ENCODE measurements at regions not wholly inside any gene's neighbourhood (a gene's known extent, or its start where the extent isn't known, plus 50 kb on each side); places are given as distances from the start of the nearest gene placed in this dataset.

GRCh38 chr7:130994378-130995115 is 260.5 kb upstream of the KLF14 start:
- TF ChIP-seq, protein P1, sequence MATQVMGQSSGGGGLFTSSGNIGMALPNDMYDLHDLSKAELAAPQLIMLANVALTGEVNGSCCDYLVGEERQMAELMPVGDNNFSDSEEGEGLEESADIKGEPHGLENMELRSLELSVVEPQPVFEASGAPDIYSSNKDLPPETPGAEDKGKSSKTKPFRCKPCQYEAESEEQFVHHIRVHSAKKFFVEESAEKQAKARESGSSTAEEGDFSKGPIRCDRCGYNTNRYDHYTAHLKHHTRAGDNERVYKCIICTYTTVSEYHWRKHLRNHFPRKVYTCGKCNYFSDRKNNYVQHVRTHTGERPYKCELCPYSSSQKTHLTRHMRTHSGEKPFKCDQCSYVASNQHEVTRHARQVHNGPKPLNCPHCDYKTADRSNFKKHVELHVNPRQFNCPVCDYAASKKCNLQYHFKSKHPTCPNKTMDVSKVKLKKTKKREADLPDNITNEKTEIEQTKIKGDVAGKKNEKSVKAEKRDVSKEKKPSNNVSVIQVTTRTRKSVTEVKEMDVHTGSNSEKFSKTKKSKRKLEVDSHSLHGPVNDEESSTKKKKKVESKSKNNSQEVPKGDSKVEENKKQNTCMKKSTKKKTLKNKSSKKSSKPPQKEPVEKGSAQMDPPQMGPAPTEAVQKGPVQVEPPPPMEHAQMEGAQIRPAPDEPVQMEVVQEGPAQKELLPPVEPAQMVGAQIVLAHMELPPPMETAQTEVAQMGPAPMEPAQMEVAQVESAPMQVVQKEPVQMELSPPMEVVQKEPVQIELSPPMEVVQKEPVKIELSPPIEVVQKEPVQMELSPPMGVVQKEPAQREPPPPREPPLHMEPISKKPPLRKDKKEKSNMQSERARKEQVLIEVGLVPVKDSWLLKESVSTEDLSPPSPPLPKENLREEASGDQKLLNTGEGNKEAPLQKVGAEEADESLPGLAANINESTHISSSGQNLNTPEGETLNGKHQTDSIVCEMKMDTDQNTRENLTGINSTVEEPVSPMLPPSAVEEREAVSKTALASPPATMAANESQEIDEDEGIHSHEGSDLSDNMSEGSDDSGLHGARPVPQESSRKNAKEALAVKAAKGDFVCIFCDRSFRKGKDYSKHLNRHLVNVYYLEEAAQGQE (IDR thresholded peaks at IDR 0.05; ENCODE audit: low read depth) = no peak
- peak; percentile 82 for TF ChIP-seq EGR1 (IDR thresholded peaks at IDR 0.05)
- no peak for TF ChIP-seq CEBPB (IDR thresholded peaks at IDR 0.05)

DNA sequence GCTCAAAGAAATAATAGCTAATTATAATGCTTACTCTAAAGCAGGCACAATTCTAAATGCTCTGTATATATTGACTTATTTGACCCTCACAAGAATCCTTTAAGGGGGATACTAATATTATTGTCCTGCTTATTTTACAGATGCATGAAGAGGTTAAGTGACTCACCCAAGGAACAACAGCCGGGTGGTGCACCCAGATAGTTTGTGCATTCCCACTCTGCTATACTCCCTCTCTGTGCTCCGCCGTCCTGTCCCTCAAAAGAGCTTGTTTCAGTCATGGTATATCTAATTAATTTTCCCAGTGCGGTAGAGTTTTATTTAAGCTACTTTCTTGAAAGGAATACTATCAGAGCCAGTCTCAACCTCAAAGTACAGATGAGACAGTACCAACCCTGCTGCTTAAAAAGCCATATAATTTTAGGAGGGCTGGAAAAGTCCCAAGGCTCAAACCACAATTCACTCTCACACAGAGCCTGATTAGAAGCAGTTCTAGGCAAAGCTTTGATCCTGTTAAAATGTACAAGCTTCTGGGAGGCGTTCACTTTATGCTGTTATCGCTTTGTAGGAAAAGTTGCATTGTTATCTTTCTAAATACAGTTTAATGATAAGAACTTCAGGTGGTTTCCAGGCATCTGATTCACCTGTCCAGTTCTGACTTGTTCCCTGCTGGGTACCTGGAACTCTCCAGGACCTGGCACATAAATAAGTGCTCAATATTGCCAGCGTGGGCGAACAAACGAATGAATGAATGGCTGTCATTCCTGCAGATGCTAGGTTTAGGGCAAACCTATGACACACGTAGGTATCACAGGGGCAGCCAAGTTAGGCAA is 261.5 kb upstream of the KLF14 start:
- no peak for TF ChIP-seq ZBTB7A (IDR thresholded peaks at IDR 0.05; ENCODE audit: low read depth)
- no peak for TF ChIP-seq NFIC (IDR thresholded peaks at IDR 0.05)
- TF ChIP-seq EGR1 (IDR thresholded peaks at IDR 0.05) = peak; percentile 58; the same call in 1 of the 2 replicates
- TF ChIP-seq, protein P2, sequence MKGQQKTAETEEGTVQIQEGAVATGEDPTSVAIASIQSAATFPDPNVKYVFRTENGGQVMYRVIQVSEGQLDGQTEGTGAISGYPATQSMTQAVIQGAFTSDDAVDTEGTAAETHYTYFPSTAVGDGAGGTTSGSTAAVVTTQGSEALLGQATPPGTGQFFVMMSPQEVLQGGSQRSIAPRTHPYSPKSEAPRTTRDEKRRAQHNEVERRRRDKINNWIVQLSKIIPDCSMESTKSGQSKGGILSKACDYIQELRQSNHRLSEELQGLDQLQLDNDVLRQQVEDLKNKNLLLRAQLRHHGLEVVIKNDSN (IDR thresholded peaks at IDR 0.05) = no peak

DNA sequence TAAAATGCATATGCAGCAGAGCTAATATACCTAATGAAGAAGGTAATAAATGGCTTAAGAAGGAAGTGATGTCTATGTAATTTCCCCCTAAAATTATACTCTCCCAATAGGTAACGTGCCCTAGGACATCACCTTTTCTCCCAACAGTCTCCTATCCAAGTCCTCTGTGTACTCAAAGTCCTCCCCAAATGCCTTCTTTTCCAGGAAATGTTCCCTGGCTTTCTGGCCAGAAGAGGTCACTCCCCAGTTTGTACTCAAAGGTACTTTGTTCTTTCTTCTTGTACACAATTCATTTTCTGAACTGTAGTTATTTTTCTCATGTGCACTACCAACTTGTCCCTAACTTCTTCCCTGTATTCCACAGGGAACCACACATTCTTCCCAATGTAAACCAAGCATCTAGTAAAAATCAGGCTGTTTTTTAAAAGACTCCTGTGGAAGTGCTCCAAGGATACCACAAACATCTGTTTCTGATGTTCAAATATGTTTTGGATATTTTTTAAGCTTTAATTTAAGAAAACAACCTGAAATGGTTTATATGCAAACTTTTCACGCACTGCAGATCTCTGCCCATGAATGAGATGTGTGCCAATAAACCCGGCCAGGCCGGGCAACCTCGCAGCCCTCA is 262.3 kb upstream of the KLF14 start:
- no peak for TF ChIP-seq CEBPB (IDR thresholded peaks at IDR 0.05)
- TF ChIP-seq RAD21 (IDR thresholded peaks at IDR 0.05; ENCODE audit: low read depth) = no peak
- TF ChIP-seq, protein P2 (IDR thresholded peaks at IDR 0.05) = no peak
- no peak for TF ChIP-seq TEAD4 (IDR thresholded peaks at IDR 0.05)
- TF ChIP-seq, protein P1 (IDR thresholded peaks at IDR 0.05; ENCODE audit: low read depth) = no peak
- no peak for TF ChIP-seq TCF12 (IDR thresholded peaks at IDR 0.05; ENCODE audit: low read depth)

DNA sequence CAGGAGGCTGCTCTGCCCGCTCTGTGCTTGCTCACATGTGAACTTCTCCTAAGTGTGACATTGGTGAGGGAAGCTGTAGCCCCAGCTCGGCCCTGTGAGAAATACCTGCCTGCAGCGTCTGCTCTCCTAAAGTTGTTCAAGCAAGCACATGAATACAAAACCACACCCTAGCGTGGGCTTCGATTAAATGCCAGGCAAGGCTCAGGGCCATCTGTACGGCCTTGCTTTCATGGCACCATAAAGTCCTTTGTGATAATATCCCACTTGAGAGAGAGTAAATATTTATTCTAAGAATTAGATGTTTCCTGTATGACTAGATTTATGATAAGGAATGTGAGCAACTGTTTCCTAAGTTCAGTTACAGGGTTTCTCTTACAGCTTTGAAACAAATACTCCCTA is 262.8 kb upstream of the KLF14 start:
- TF ChIP-seq TAF1 (IDR thresholded peaks at IDR 0.05; ENCODE audit: low read depth) = no peak
- TF ChIP-seq, protein P3, sequence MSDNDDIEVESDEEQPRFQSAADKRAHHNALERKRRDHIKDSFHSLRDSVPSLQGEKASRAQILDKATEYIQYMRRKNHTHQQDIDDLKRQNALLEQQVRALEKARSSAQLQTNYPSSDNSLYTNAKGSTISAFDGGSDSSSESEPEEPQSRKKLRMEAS (IDR thresholded peaks at IDR 0.05) = no peak
- TF ChIP-seq TEAD4 (IDR thresholded peaks at IDR 0.05) = no peak
- no peak for TF ChIP-seq TCF12 (IDR thresholded peaks at IDR 0.05; ENCODE audit: low read depth)
- TF ChIP-seq NFIC (IDR thresholded peaks at IDR 0.05) = no peak
- TF ChIP-seq, protein P2 (IDR thresholded peaks at IDR 0.05) = no peak
- TF ChIP-seq RAD21 (IDR thresholded peaks at IDR 0.05; ENCODE audit: low read depth) = no peak
- TF ChIP-seq YY1 (IDR thresholded peaks at IDR 0.05; ENCODE audit: low read depth) = no peak
- no peak for TF ChIP-seq CREB1 (IDR thresholded peaks at IDR 0.05; ENCODE audit: low read depth)
- TF ChIP-seq, protein P1 (IDR thresholded peaks at IDR 0.05; ENCODE audit: low read depth) = no peak
- TF ChIP-seq CEBPB (IDR thresholded peaks at IDR 0.05) = no peak
- TF ChIP-seq ZBTB7A (IDR thresholded peaks at IDR 0.05; ENCODE audit: low read depth) = no peak
- TF ChIP-seq EP300 (IDR thresholded peaks at IDR 0.05; ENCODE audit: borderline replicate concordance) = no peak
- no peak for TF ChIP-seq FOXM1 (IDR thresholded peaks at IDR 0.05; ENCODE audit: borderline replicate concordance, low read depth)
- no peak for TF ChIP-seq EGR1 (IDR thresholded peaks at IDR 0.05)

Data from Ishikawa (cell line).